WTC11 (cell line): ENCODE measurements at regions not wholly inside any gene's neighbourhood (a gene's known extent, or its start where the extent isn't known, plus 50 kb on each side); places are given as distances from the start of the nearest gene placed in this dataset.

Experiments used
- ATAC-seq: fragments of 200-7000 bp; cut with Tn5 transposase; 2 replicates; pipeline ENCODE4 v1.10.0; 2021; ENCODE audit warnings: mild to moderate bottlenecking, moderate library complexity
- CTCF ChIA-PET: fragments of 300-600 bp; sonication (Branson Sonifier 250); formaldehyde crosslinking; loops from one replicate; lab custom pipeline; 2021; ENCODE audit warnings: antibody characterized with exemption; lab: Charles Lee
- POLR2A ChIA-PET: fragments of 350-600 bp; sonication (Branson Sonifier 250); formaldehyde crosslinking; loops from one replicate; lab custom pipeline; 2021; ENCODE audit warnings: antibody characterized with exemption; lab: Charles Lee
- DNase-seq: peaks from one replicate; pipeline ENCODE4 v3.0.0; 2021; ENCODE audit warnings: low spot score
- H3K27ac Mint-ChIP-seq: 2 replicates; pipeline ENCODE4 v1.8.0; 2021; ENCODE audit warnings: mixed read lengths
- H3K27me3 Mint-ChIP-seq: 2 replicates; pipeline ENCODE4 v1.8.0; 2021; ENCODE audit warnings: low read depth, mild to moderate bottlenecking, moderate library complexity, mixed read lengths
- H3K36me3 Mint-ChIP-seq: 2 replicates; pipeline ENCODE4 v1.8.0; 2021; ENCODE audit warnings: mixed read lengths
- H3K4me1 Mint-ChIP-seq: 2 replicates; pipeline ENCODE4 v1.8.0; 2022; ENCODE audit warnings: mixed read lengths
- H3K4me3 Mint-ChIP-seq: 2 replicates; pipeline ENCODE4 v1.8.0; 2021; ENCODE audit warnings: mild to moderate bottlenecking, moderate library complexity, mixed read lengths
- H3K9me3 Mint-ChIP-seq: 2 replicates; pipeline ENCODE4 v1.8.0; 2021; ENCODE audit warnings: mixed read lengths
- AR ChIP-seq: fragments of 250-450 bp; sonication (Bioruptor Pico); IDR thresholded peaks from 2 replicates; pipeline ENCODE4 v1.9.0; 2021; ENCODE audit warnings: mild to moderate bottlenecking
- ATF1 ChIP-seq: sonication (generic); formaldehyde crosslinking; IDR thresholded peaks from 2 replicates; pipeline ENCODE4 v1.8.1; 2023; ENCODE audit warnings: mild to moderate bottlenecking, moderate library complexity, missing genetic modification reagents
- CBFB ChIP-seq: sonication (generic); formaldehyde crosslinking; IDR thresholded peaks from 2 replicates; pipeline ENCODE4 v1.8.1; 2022; ENCODE audit warnings: mild to moderate bottlenecking, low read depth, missing genetic modification reagents
- CDX4 ChIP-seq: fragments of 250-450 bp; sonication (Bioruptor Pico); IDR thresholded peaks from 2 replicates; pipeline ENCODE4 v1.9.0; 2021; ENCODE audit warnings: moderate library complexity, mild to moderate bottlenecking, inconsistent platforms, borderline replicate concordance
- ELF4 ChIP-seq: sonication (generic); formaldehyde crosslinking; IDR thresholded peaks from 2 replicates; pipeline ENCODE4 v1.8.1; 2022; ENCODE audit warnings: low read depth, mild to moderate bottlenecking, moderate library complexity, missing genetic modification reagents
- GABPB1 ChIP-seq: sonication (generic); formaldehyde crosslinking; IDR thresholded peaks from 2 replicates; pipeline ENCODE4 v1.8.1; 2023; ENCODE audit warnings: mild to moderate bottlenecking, missing genetic modification reagents
- GTF2I ChIP-seq: fragments of 250-450 bp; sonication (Bioruptor Pico); conservative IDR thresholded peaks from 2 replicates; pipeline ENCODE4 v1.4.0; 2021; ENCODE audit warnings: mild to moderate bottlenecking
- MXD4 ChIP-seq: fragments of 250-450 bp; sonication (Bioruptor Pico); IDR thresholded peaks from 2 replicates; pipeline ENCODE4 v1.8.0; 2021; ENCODE audit warnings: mild to moderate bottlenecking, moderate library complexity, borderline replicate concordance
- MYBL2 ChIP-seq: sonication (generic); formaldehyde crosslinking; IDR thresholded peaks from 2 replicates; pipeline ENCODE4 v1.8.1; 2023; ENCODE audit warnings: mild to moderate bottlenecking, moderate library complexity, missing genetic modification reagents
- NFATC4 ChIP-seq: fragments of 250-450 bp; sonication (Bioruptor Pico); IDR thresholded peaks from 2 replicates; pipeline ENCODE4 v1.9.0; 2021; ENCODE audit warnings: mild to moderate bottlenecking
- NFYB ChIP-seq: sonication (generic); formaldehyde crosslinking; conservative IDR thresholded peaks from 2 replicates; pipeline ENCODE4 v1.8.0; 2022; ENCODE audit warnings: low read depth, missing genetic modification reagents
- NR3C1 ChIP-seq: sonication (generic); formaldehyde crosslinking; conservative IDR thresholded peaks from 2 replicates; pipeline ENCODE4 v1.8.1; 2023; ENCODE audit warnings: low read depth, mild to moderate bottlenecking, missing genetic modification reagents
- PRDM15 ChIP-seq: sonication (generic); formaldehyde crosslinking; IDR thresholded peaks from 2 replicates; pipeline ENCODE4 v1.8.0; 2022; ENCODE audit warnings: missing genetic modification reagents
- RORB ChIP-seq: fragments of 250-450 bp; sonication (Bioruptor Pico); IDR thresholded peaks from 2 replicates; pipeline ENCODE4 v1.9.0; 2021; ENCODE audit warnings: mild to moderate bottlenecking
- SMAD4 ChIP-seq: sonication (generic); formaldehyde crosslinking; IDR thresholded peaks from 2 replicates; pipeline ENCODE4 v1.8.0; 2022; ENCODE audit warnings: mild to moderate bottlenecking, missing genetic modification reagents
- SOX15 ChIP-seq: fragments of 250-450 bp; sonication (Bioruptor Pico); IDR thresholded peaks from 2 replicates; pipeline ENCODE4 v1.9.0; 2021; ENCODE audit warnings: mild to moderate bottlenecking
- STAT6 ChIP-seq: sonication (generic); formaldehyde crosslinking; conservative IDR thresholded peaks from 2 replicates; pipeline ENCODE4 v1.8.1; 2023; ENCODE audit warnings: mild to moderate bottlenecking, low read depth, missing genetic modification reagents, moderate library complexity
- ZNF121 ChIP-seq: sonication (generic); formaldehyde crosslinking; IDR thresholded peaks from 2 replicates; pipeline ENCODE4 v1.8.0; 2023; ENCODE audit warnings: missing genetic modification reagents
- ZNF219 ChIP-seq: sonication (generic); formaldehyde crosslinking; IDR thresholded peaks from 2 replicates; pipeline ENCODE4 v1.8.0; 2023; ENCODE audit warnings: missing genetic modification reagents, mild to moderate bottlenecking, borderline replicate concordance
- ZNF396 ChIP-seq: fragments of 250-450 bp; sonication (Bioruptor Pico); IDR thresholded peaks from 2 replicates; pipeline ENCODE4 v1.8.0; 2021; ENCODE audit warnings: mild to moderate bottlenecking, moderate library complexity, borderline replicate concordance
- ZNF512 ChIP-seq: sonication (generic); formaldehyde crosslinking; IDR thresholded peaks from 2 replicates; pipeline ENCODE4 v1.8.1; 2022; ENCODE audit warnings: missing genetic modification reagents, borderline replicate concordance

- CTCF ChIA-PET = interaction anchor here (1.2 to 1.8 kb wide), 3 partner anchors 12 to 66 kb away, joined by 3 to 16 read pairs (median 6); no protein-coding TSS in a partner anchor
- Mint-ChIP-seq H3K4me3 (no peak overlapping the region), H3K4me1 (no peaks in the 10 kb centered on the region), H3K36me3 (0 out of 2 replicates have a peak, but pooled peaks cover 6% of the 10 kb centered on the region), H3K27me3 (peaks cover 17% of the 10 kb centered on the region), H3K9me3 (peaks cover 24% of the 10 kb centered on the region), H3K27ac (no peak overlapping the region)
- no peak for ATAC-seq
- DNase-seq = no peak
- POLR2A ChIA-PET = no interaction called here
- no peak for TF ChIP-seq ZNF219
- TF ChIP-seq PRDM15 (CRISPR knock-in tag) = no peak
Observed at GRCh38 chr12:107978201-107978600, 150.9 kb upstream of the WSCD2 start.

GRCh38 chr12:107978641-107979040 is 150.4 kb upstream of the WSCD2 start:
- H3K27ac Mint-ChIP-seq = no peak overlapping the region
- peaks cover 17% of the 10 kb centered on the region for H3K27me3 Mint-ChIP-seq
- ChIA-PET CTCF (interaction anchor here (1.2 to 1.8 kb wide), 3 partner anchors 11 to 66 kb away, joined by 3 to 16 read pairs (median 6); no protein-coding TSS in a partner anchor), POLR2A (no interaction called here)
- no peak overlapping the region for H3K4me3 Mint-ChIP-seq
- peaks cover 23% of the 10 kb centered on the region for H3K9me3 Mint-ChIP-seq
- H3K4me1 Mint-ChIP-seq = no peaks in the 10 kb centered on the region
- DNase-seq = no peak
- no peak for TF ChIP-seq GABPB1 (CRISPR knock-in tag)
- no peak for TF ChIP-seq ATF1 (CRISPR knock-in tag)
- TF ChIP-seq RORB (CRISPR knock-in tag) = no peak
- no peak for TF ChIP-seq NFYB (CRISPR knock-in tag)
- no peak for TF ChIP-seq NR3C1 (CRISPR knock-in tag)
- TF ChIP-seq MXD4 (CRISPR knock-in tag) = no peak
- TF ChIP-seq MYBL2 = no peak
- no peak for TF ChIP-seq SOX15 (CRISPR knock-in tag)
- TF ChIP-seq AR (CRISPR knock-in tag) = no peak
- TF ChIP-seq SMAD4 (CRISPR knock-in tag) = no peak
- H3K36me3 Mint-ChIP-seq = 0 out of 2 replicates have a peak, but pooled peaks cover 6% of the 10 kb centered on the region
- no peak for ATAC-seq

GRCh38 chr12:107983756-107984472 is 145.2 kb upstream of the WSCD2 start:
- Mint-ChIP-seq H3K4me1 (no peaks in the 10 kb centered on the region), H3K36me3 (no peaks in the 10 kb centered on the region), H3K27ac (no peak overlapping the region), H3K4me3 (no peak overlapping the region), H3K9me3 (no peaks in the 10 kb centered on the region), H3K27me3 (peaks cover 13% of the 10 kb centered on the region)
- ChIA-PET POLR2A (no interaction called here), CTCF (interaction anchor here (2.9 kb wide), 1 partner anchor 9 kb away, joined by 21 read pairs; no protein-coding TSS in a partner anchor)
- no peak for ATAC-seq
- DNase-seq = no peak
- no peak for TF ChIP-seq NFATC4 (CRISPR knock-in tag)
- no peak for TF ChIP-seq STAT6 (CRISPR knock-in tag)
- TF ChIP-seq CBFB (CRISPR knock-in tag) = no peak
- no peak for TF ChIP-seq ATF1 (CRISPR knock-in tag)
- no peak for TF ChIP-seq GTF2I (CRISPR knock-in tag)
- TF ChIP-seq ZNF121 = no peak
- no peak for TF ChIP-seq ZNF396 (CRISPR knock-in tag)
- TF ChIP-seq ZNF512 (CRISPR knock-in tag) = no peak
- no peak for TF ChIP-seq ELF4 (CRISPR knock-in tag)
- TF ChIP-seq CDX4 (CRISPR knock-in tag) = no peak
